IMR-90 (cell line): ENCODE measurements at regions not wholly inside any gene's neighbourhood (a gene's known extent, or its start where the extent isn't known, plus 50 kb on each side); places are given as distances from the start of the nearest gene placed in this dataset.

Source experiments
- ATAC-seq: fragments of 200-7000 bp; cut with Tn5 transposase; 2 replicates; pipeline ENCODE4 v1.9.1; 2020; ENCODE audit warnings: low read depth, mild to moderate bottlenecking, moderate library complexity
- BruUV-seq: library from RNA; stranded (reverse); fragments of 400-500 nt; replicated peaks from 2 replicates; lab custom pipeline; 2021; lab: Mats Ljungman, UMichigan
- CTCF ChIA-PET: fragments of 300-600 bp; formaldehyde crosslinking; extraction: SDS; loops from one replicate; lab custom pipeline; 2021; ENCODE audit warnings: antibody characterized with exemption; lab: Yijun Ruan, JAX
- POLR2A ChIA-PET: fragments of 300-600 bp; sonication (Branson Sonifier 250); formaldehyde crosslinking; loops from one replicate; lab custom pipeline; 2022; ENCODE audit warnings: antibody characterized with exemption; ENCODE audit not compliant: unreplicated experiment; lab: Charles Lee
- DNase-seq: peaks from one replicate; pipeline ENCODE4 v3.0.0; 2013
- H2AFZ ChIP-seq: replicated peaks from 2 replicates; pipeline ENCODE3; 2013; ENCODE audit warnings: low read length, mild to moderate bottlenecking; ENCODE audit not compliant: poor library complexity
- H2AK5ac ChIP-seq: 2 replicates; pipeline ENCODE4 v1.6.1; 2013; ENCODE audit warnings: low read depth, low read length, inconsistent platforms
- H2AK9ac ChIP-seq: replicated peaks from 2 replicates; pipeline ENCODE3; 2013; ENCODE audit warnings: mild to moderate bottlenecking, low read depth, low read length, moderate library complexity; ENCODE audit not compliant: poor library complexity
- H2BK120ac ChIP-seq: 2 replicates; pipeline ENCODE4 v1.6.1; 2013; ENCODE audit warnings: low read depth, low read length, inconsistent platforms
- H2BK15ac ChIP-seq: 3 replicates; pipeline ENCODE4 v1.6.1; 2013; ENCODE audit warnings: low read depth, low read length, inconsistent platforms
- H2BK20ac ChIP-seq: 2 replicates; pipeline ENCODE4 v1.6.1; 2013; ENCODE audit warnings: low read depth, mild to moderate bottlenecking, inconsistent platforms, low read length, moderate library complexity
- H2BK5ac ChIP-seq: 2 replicates; pipeline ENCODE4 v1.6.1; 2013; ENCODE audit warnings: mild to moderate bottlenecking, low read depth, low read length, inconsistent platforms; ENCODE audit not compliant: poor library complexity, severe bottlenecking
- H3K14ac ChIP-seq: replicated peaks from 2 replicates; pipeline ENCODE4 v1.6.1; 2013; ENCODE audit warnings: low read depth, low read length, inconsistent platforms
- H3K18ac ChIP-seq: 2 replicates; pipeline ENCODE4 v1.6.1; 2013; ENCODE audit warnings: low read depth, low read length, control low read depth
- H3K23ac ChIP-seq: 2 replicates; pipeline ENCODE4 v1.6.1; 2013; ENCODE audit warnings: low read depth, low read length, inconsistent platforms
- H3K27ac ChIP-seq: 2 replicates; pipeline ENCODE4 v1.5.1; 2013; ENCODE audit warnings: mild to moderate bottlenecking, control low read depth, low read length; ENCODE audit not compliant: insufficient read depth
- H3K27me3 ChIP-seq: 2 replicates; pipeline ENCODE4 v1.6.1; 2013; ENCODE audit warnings: low read length; ENCODE audit not compliant: control insufficient read depth, insufficient read depth
- H3K36me3 ChIP-seq: 2 replicates; pipeline ENCODE4 v1.6.1; 2013; ENCODE audit warnings: low read length, mixed read lengths; ENCODE audit not compliant: control insufficient read depth, insufficient read depth
- H3K4ac ChIP-seq: 2 replicates; pipeline ENCODE4 v1.6.1; 2013; ENCODE audit warnings: low read depth, low read length, inconsistent platforms
- H3K4me1 ChIP-seq: 2 replicates; pipeline ENCODE4 v1.6.1; 2013; ENCODE audit warnings: low read length, mixed read lengths; ENCODE audit not compliant: control insufficient read depth, insufficient read depth
- H3K4me2 ChIP-seq: 2 replicates; pipeline ENCODE4 v1.6.1; 2013; ENCODE audit warnings: low read depth, mild to moderate bottlenecking, control low read depth, low read length, moderate library complexity
- H3K4me3 ChIP-seq: 2 replicates; pipeline ENCODE4 v1.5.1; 2013; ENCODE audit warnings: low read depth, mild to moderate bottlenecking, control low read depth, low read length, moderate library complexity; ENCODE audit not compliant: insufficient read depth
- H3K56ac ChIP-seq: 2 replicates; pipeline ENCODE4 v1.6.1; 2013; ENCODE audit warnings: low read length, inconsistent platforms; ENCODE audit not compliant: insufficient read depth; ENCODE audit errors: extremely low read depth
- H3K79me1 ChIP-seq, 2 experiments: 2 replicates each; pipeline ENCODE4 v1.6.1; 2013; ENCODE audit warnings: low read length in 2 of 2, inconsistent platforms in 1 of 2, low read depth in 1 of 2
- H3K9ac ChIP-seq: 2 replicates; pipeline ENCODE4 v1.6.1; 2013; ENCODE audit warnings: low read depth, low read length, control low read depth
- H3K9me1 ChIP-seq: 2 replicates; pipeline ENCODE4 v1.6.1; 2013; ENCODE audit warnings: low read length, inconsistent platforms; ENCODE audit not compliant: insufficient read depth
- H3K9me3 ChIP-seq: 2 replicates; pipeline ENCODE4 v1.6.1; 2013; ENCODE audit warnings: low read length; ENCODE audit not compliant: control insufficient read depth, insufficient read depth
- H4K20me1 ChIP-seq: 2 replicates; pipeline ENCODE4 v1.6.1; 2013; ENCODE audit warnings: low read length, inconsistent platforms; ENCODE audit not compliant: insufficient read depth
- H4K5ac ChIP-seq: 2 replicates; pipeline ENCODE4 v1.6.1; 2013; ENCODE audit warnings: mild to moderate bottlenecking, low read depth, low read length, control low read depth
- H4K8ac ChIP-seq, 2 experiments: 2 replicates each; pipeline ENCODE4 v1.6.1; 2013; ENCODE audit warnings: low read depth in 2 of 2, low read length in 2 of 2, control low read depth in 1 of 2, inconsistent platforms in 1 of 2
- H4K91ac ChIP-seq: 2 replicates; pipeline ENCODE4 v1.6.1; 2013; ENCODE audit warnings: low read depth, low read length, inconsistent platforms; ENCODE audit not compliant: insufficient read depth
- CHD1 ChIP-seq: IDR thresholded peaks from 2 replicates; pipeline ENCODE4 v1.6.1; 2012; ENCODE audit warnings: low read depth, low read length, improper control_type of control experiment
- WGBS, 2 experiments: methylation state at CpG; one replicate each; pipeline versions ENCODE4 v1.1.5 to v1.1.7; 2013; ENCODE audit warnings: missing lambda C conversion rate in 2 of 2; ENCODE audit not compliant: insufficient read length in 1 of 2; ENCODE audit errors: extremely low coverage in 2 of 2; 5-methylcytosine and 5-hydroxymethylcytosine counted together
- dilution Hi-C: fragments of 300-500 bp; cut with HindIII; formaldehyde crosslinking; loops from one replicate; pipeline ENCODE4 v1.14.3; 2018; ENCODE audit warnings: low sequenced_read_pairs; ENCODE audit not compliant: unreplicated experiment
- in situ Hi-C: fragments of 300-500 bp; cut with MboI; formaldehyde crosslinking; loops from 3 replicates; pipeline ENCODE4 v1.14.3; 2019; ENCODE audit warnings: low sequenced_read_pairs, inconsistent platforms, mixed read lengths
- intact Hi-C: fragments of 100-400 bp; cut with micrococcal nuclease; formaldehyde crosslinking; loops from 2 replicates; pipeline ENCODE4 v1.10.0; 2022

DNA sequence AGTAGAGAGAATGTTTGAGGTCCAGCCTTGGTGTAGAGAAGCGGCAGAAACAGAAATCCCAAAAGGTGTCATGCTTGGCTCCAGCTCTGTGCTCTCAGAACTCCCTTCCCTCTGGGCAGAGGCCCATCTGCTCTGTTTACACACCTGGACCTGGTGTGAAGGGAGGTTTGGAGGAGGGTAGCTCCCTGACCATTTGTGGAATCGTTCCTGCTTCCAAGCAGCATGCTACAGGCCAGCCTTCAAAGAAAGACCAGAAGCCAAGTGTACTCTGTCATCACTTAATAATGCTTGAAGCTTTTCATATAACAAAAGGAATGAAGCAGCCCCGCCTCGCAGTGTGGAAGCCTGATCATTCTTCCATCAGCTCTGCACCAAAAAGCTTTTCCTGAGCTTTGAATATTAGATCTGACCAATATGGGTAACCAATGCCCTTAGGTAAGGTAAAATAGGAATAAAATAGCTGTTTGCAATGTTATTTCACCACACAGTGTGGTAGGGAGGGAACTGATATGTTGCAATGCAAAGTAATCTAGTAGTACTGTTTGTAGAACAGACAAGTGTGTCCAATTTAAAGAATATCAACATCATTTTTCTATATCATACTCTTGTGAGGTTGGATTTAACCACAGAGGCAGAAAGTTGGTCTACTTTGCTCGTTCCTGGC is 63.3 kb downstream of the ZIC5 start:
- Histone ChIP-seq H4K20me1 (no peaks in the 10 kb centered on the region), H4K5ac (no peak overlapping the region), H3K9me3 (no peaks in the 10 kb centered on the region), H2BK15ac (no peak overlapping the region), H2BK120ac (no peak overlapping the region), H3K36me3 (no peaks in the 10 kb centered on the region), H2BK20ac (no peak overlapping the region), H2AFZ (no peak overlapping the region), H2AK5ac (no peak overlapping the region), H3K4me3 (no peak overlapping the region), H3K27ac (no peak overlapping the region), H3K4me1 (no peaks in the 10 kb centered on the region), H3K14ac (no peak overlapping the region), H3K4ac (no peak overlapping the region), H3K27me3 (peaks cover 27% of the 10 kb centered on the region), H3K4me2 (no peak overlapping the region), H4K91ac (no peak overlapping the region), H4K8ac (no peak overlapping the region), H3K9me1 (no peaks in the 10 kb centered on the region), H3K79me1 (no peaks in the 10 kb centered on the region), H3K9ac (no peak overlapping the region), H3K23ac (no peak overlapping the region), H3K18ac (no peak overlapping the region), H2AK9ac (no peak overlapping the region), H2BK5ac (no peak overlapping the region), H3K56ac (no peak overlapping the region)
- dilution Hi-C loops (no loop called here), in situ Hi-C loops (no loop called here), intact Hi-C loops (no loop called here)
- CTCF ChIA-PET, result no interaction called here
- TF ChIP-seq CHD1, result no peak
- no CpG with 5 or more reads among the region's 5 CpGs for WGBS, 2 experiments
- ATAC-seq (no peak), DNase-seq (no peak)
- BruUV-seq, result no TSS peak
- POLR2A ChIA-PET, result no interaction called here
